RWPE2 (cell line): ENCODE measurements at regions not wholly inside any gene's neighbourhood (a gene's known extent, or its start where the extent isn't known, plus 50 kb on each side); places are given as distances from the start of the nearest gene placed in this dataset.

Source experiments
- ATAC-seq: fragments of 200-7000 bp; cut with Tn5 transposase; 3 replicates; pipeline ENCODE4 v1.9.1; 2021; ENCODE audit warnings: low read depth
- DNase-seq: peaks from one replicate; pipeline ENCODE4 v3.0.0-alpha.2; 2020; ENCODE audit warnings: low spot score
- H3K27ac ChIP-seq: fragments of 450-650 bp; 2 replicates; pipeline ENCODE4 v1.5.1; 2017; ENCODE audit warnings: mild to moderate bottlenecking; ENCODE audit not compliant: poor library complexity, severe bottlenecking
- H3K27me3 ChIP-seq: fragments of 250-450 bp; sonication (Bioruptor Pico); 2 replicates; pipeline ENCODE4 v1.5.1; 2021; ENCODE audit warnings: mild to moderate bottlenecking, moderate library complexity; ENCODE audit not compliant: insufficient read depth, poor library complexity, severe bottlenecking
- H3K36me3 ChIP-seq: fragments of 250-450 bp; sonication (Bioruptor Pico); 2 replicates; pipeline ENCODE4 v1.5.1; 2020; ENCODE audit warnings: low read depth, mild to moderate bottlenecking, moderate library complexity
- H3K4me1 ChIP-seq: fragments of 250-450 bp; sonication (Bioruptor Pico); 2 replicates; pipeline ENCODE4 v1.5.1; 2021; ENCODE audit warnings: mild to moderate bottlenecking, moderate library complexity; ENCODE audit not compliant: insufficient read depth, poor library complexity, severe bottlenecking
- H3K4me3 ChIP-seq: fragments of 250-450 bp; sonication (Bioruptor Pico); 2 replicates; pipeline ENCODE4 v1.5.1; 2021; ENCODE audit warnings: mild to moderate bottlenecking, moderate library complexity; ENCODE audit not compliant: severe bottlenecking
- H3K9me3 ChIP-seq: fragments of 250-450 bp; sonication (Bioruptor Pico); 2 replicates; pipeline ENCODE4 v1.5.1; 2021; ENCODE audit warnings: mild to moderate bottlenecking, moderate library complexity; ENCODE audit not compliant: severe bottlenecking
- TF ChIP-seq, protein P1 (sequence below): fragments of 450-650 bp; IDR thresholded peaks from one replicate; pipeline ENCODE4 v1.5.1; 2017; ENCODE audit warnings: mild to moderate bottlenecking, moderate library complexity; ENCODE audit not compliant: poor library complexity, severe bottlenecking

DNA sequence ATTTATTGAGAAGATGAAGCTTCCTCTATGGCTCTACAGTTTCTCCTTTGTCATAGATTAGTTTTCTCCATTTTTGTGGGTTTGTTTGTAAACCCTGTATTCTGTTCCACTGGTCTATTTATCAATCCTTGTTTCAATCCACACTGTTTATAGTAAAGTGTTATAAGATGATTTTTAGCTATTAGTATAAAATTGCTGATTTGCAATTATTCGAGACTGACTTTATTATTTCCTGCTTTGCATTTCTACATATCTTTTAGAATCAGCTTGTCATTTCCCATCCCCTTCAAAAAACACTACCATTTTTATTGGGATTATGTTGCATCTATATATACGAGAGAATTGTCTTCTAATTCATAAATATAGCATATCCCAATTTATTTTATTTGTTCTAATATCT is 325.9 kb upstream of the EPHA7 start:
- Histone ChIP-seq H3K27me3 (no peaks in the 10 kb centered on the region), H3K27ac (no peak overlapping the region), H3K4me3 (no peak overlapping the region), H3K9me3 (no peaks in the 10 kb centered on the region), H3K36me3 (no peaks in the 10 kb centered on the region), H3K4me1 (no peaks in the 10 kb centered on the region)
- no peak for ATAC-seq
- no peak for DNase-seq
- TF ChIP-seq, protein P1, sequence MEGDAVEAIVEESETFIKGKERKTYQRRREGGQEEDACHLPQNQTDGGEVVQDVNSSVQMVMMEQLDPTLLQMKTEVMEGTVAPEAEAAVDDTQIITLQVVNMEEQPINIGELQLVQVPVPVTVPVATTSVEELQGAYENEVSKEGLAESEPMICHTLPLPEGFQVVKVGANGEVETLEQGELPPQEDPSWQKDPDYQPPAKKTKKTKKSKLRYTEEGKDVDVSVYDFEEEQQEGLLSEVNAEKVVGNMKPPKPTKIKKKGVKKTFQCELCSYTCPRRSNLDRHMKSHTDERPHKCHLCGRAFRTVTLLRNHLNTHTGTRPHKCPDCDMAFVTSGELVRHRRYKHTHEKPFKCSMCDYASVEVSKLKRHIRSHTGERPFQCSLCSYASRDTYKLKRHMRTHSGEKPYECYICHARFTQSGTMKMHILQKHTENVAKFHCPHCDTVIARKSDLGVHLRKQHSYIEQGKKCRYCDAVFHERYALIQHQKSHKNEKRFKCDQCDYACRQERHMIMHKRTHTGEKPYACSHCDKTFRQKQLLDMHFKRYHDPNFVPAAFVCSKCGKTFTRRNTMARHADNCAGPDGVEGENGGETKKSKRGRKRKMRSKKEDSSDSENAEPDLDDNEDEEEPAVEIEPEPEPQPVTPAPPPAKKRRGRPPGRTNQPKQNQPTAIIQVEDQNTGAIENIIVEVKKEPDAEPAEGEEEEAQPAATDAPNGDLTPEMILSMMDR: no peak

DNA sequence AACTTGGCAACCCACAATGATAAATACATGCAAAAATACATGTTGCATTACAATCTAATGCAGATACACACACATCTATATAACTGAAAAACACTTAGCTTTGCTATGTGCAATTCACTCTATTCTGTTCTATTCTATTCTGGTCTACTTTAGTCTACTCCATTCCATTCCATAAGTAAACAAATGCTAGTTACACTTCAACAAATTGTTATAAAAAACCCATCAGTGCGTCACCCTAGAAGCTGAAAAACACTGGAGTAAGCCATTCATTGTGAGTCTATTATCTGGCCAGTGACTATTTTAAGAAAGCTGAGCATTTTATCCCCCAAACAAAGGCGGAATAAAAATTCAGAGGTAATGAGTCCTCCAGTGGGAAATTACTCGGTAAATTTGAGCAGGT is 315.7 kb upstream of the EPHA7 start:
- ATAC-seq: no peak

DNA sequence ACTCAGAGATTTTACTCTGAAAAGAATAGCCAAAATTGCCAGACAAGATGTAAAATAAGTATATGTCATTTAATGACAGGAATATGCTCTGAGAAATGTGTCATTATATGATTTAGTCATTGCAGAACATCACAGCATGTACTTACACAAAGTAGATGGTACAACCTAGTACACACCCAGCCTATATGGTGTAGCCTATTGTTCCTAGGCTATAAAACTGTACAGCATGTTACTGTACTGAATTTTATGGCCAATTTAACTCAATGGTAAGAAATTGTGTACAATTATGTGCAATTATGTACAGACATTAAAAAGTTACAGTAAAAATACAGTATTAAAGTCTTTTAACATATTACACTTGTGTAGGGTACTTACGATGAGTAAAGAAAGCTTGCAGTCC is 311.9 kb upstream of the EPHA7 start:
- H3K4me1 ChIP-seq: no peaks in the 10 kb centered on the region
- H3K27ac ChIP-seq: no peak overlapping the region
- ATAC-seq (no peak), DNase-seq (no peak)
- no peaks in the 10 kb centered on the region for H3K36me3 ChIP-seq
- TF ChIP-seq, protein P1: no peak
- H3K9me3 ChIP-seq: no peaks in the 10 kb centered on the region
- H3K4me3 ChIP-seq: no peak overlapping the region
- no peaks in the 10 kb centered on the region for H3K27me3 ChIP-seq

More for the DNA sequence above, 315.7 kb upstream of the EPHA7 start:
- DNase-seq: no peak
- Histone ChIP-seq H3K27ac (no peak overlapping the region), H3K9me3 (no peaks in the 10 kb centered on the region), H3K4me3 (no peak overlapping the region), H3K27me3 (no peaks in the 10 kb centered on the region), H3K4me1 (no peaks in the 10 kb centered on the region), H3K36me3 (no peaks in the 10 kb centered on the region)
- TF ChIP-seq, protein P1: no peak

DNA sequence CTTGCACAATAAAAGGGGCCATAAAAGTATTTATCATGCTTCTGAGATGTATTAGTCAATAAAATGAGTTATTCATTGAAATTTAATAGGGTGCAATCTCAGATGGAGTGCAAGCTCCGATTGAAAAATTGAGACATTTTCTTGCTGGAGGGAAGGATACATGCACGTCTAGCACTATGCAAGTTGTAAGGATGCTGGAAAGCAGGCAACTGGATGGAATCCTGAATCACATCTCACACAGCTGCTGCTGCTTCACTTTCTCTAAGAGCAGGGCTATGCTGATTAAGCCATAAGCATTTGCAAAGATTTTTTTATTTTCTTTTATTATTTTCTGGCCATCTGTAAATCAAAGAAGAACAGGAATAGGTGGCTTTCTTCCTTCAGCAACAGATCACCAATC is 308.8 kb upstream of the EPHA7 start:
- ATAC-seq (no peak), DNase-seq (no peak)
- Histone ChIP-seq H3K9me3 (no peaks in the 10 kb centered on the region), H3K36me3 (no peaks in the 10 kb centered on the region), H3K4me3 (no peak overlapping the region), H3K27me3 (no peaks in the 10 kb centered on the region), H3K27ac (no peak overlapping the region), H3K4me1 (no peaks in the 10 kb centered on the region)
- TF ChIP-seq, protein P1: no peak

DNA sequence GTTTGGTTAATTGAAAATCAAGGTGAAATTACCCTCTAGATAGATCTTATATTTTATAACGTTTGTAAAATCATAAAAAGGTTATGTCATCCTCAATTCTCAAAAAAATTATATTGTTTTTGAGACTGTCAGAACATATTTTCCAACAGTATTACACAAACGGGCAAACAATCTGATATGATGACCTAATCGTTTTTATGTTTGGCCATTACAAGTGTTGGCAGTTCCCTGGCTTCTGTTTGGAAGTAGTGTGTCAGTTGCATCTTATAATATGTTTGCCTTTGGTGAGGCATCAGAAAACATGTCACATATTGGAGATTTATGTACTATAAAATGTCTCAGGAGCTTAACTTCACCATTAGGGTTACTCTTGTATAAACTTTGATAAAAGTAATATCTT is 308.1 kb upstream of the EPHA7 start:
- ATAC-seq (no peak), DNase-seq (no peak)
- no peak overlapping the region for H3K27ac ChIP-seq
- H3K27me3 ChIP-seq: no peaks in the 10 kb centered on the region
- H3K9me3 ChIP-seq: no peaks in the 10 kb centered on the region
- H3K4me1 ChIP-seq: no peaks in the 10 kb centered on the region
- H3K36me3 ChIP-seq: no peaks in the 10 kb centered on the region
- no peak overlapping the region for H3K4me3 ChIP-seq
- TF ChIP-seq, protein P1: no peak
